ENCODE measurements at regions not wholly inside any gene's neighbourhood (a gene's known extent, or its start where the extent isn't known, plus 50 kb on each side); places are given as distances from the start of the nearest gene placed in this dataset.

DNA sequence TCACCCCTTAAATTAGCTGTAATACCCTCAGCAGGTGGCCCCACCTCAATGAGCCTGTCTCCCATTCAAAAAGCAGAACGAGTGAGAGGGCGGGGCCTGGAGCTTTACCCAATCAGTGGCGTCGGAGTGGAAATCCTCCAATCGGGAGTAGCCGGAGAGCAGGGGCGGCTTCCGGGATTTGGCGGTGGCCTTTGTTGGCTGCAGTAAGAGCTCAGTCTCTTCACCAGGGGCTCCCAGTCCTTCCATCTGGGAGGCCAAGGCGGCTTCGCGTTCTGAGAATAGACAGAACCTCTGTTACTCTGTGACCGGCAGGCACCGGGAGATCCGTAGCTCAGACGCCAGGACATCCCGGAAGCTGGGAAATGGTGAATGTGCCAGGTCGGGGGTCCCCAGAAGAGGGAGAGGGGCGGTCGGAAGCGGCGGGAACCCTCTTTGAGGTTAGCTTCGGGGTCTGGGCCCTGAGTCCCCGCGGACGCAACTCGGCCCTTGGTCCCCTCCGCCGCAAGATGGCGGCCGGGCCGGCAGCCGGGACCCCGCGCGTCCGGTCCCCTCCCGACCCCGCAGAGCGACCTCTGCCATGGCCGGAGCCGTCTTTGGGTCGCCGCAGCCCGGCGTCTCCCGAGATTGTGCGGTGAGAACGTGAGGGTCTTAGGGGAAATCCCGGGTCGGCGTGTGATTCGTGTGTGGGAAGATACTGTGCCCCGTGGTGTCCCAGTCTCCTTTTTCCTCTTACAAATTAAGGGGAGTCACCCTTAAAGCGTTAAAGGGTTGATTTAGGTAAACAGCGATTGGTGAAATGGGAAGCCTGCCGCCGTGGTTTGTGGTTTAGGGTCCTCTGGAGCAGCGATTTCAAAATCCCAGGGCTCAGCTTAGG, 160.3 kb upstream of the ZNF267 start:
- H3K79me2 ChIP-seq (ENCODE audit: control insufficient read depth in 1 of 2, insufficient read depth in 2 of 2, low read length in 2 of 2): peaks cover 8 to 35% of the 10 kb centered on the region in 2 experiments
- DNase-seq (ENCODE audit: low read depth in 1 of 2, low spot score in 2 of 2): peak; percentile 88 to 93
- no peaks in the 10 kb centered on the region for H3K27me3 ChIP-seq (replicated peaks in 1 of 4; ENCODE audit: control insufficient read depth in 3 of 4, extremely low read depth in 1 of 4, insufficient read depth in 3 of 4, low read length in 3 of 4)
- H2BK120ac ChIP-seq (replicated peaks; ENCODE audit: low read depth, low read length): no peak overlapping the region
- peak overlapping the region; percentile 77 to 95 (median 92) for H3K4me3 ChIP-seq (ENCODE audit: extremely low read depth in 1 of 4, insufficient read depth in 2 of 4, low read depth in 3 of 4, low read length in 4 of 4)
- peak overlapping the region; percentile 94 for H3K27ac ChIP-seq (ENCODE audit: low read depth, low read length)
- H4K8ac ChIP-seq (ENCODE audit: extremely low read depth, insufficient read depth, low read length): peak overlapping the region; percentile 95; the same call in 1 of the 2 replicates
- H3K4me1 ChIP-seq (replicated peaks in 1 of 4; ENCODE audit: control insufficient read depth in 3 of 4, insufficient read depth in 4 of 4, low read length in 3 of 4): peaks cover 4 to 14% (median 5%) of the 10 kb centered on the region in 4 experiments; a peak in 6 of 7 replicates
- peak overlapping the region; percentile 85 for H2BK5ac ChIP-seq (ENCODE audit: low read depth, low read length)
- peak overlapping the region; percentile 57 for H2AFZ ChIP-seq (ENCODE audit: low read length)
- no peak overlapping the region for H2AK5ac ChIP-seq (ENCODE audit: low read depth, low read length)
- H2BK20ac ChIP-seq (ENCODE audit: low read length): no peak overlapping the region
- H3K56ac ChIP-seq (replicated peaks; ENCODE audit: insufficient read length, low read depth, low read length): no peak overlapping the region
- H3K18ac ChIP-seq (ENCODE audit: extremely low read depth, low read length): peak overlapping the region; percentile 83
- no peaks in the 10 kb centered on the region for H3K9me3 ChIP-seq (ENCODE audit: insufficient read depth in 2 of 2, low read depth in 1 of 2, low read length in 1 of 2)
- peaks cover 6% of the 10 kb centered on the region for H3K79me1 ChIP-seq (ENCODE audit: low read depth, low read length)
- peak overlapping the region; percentile 91 to 98 (median 92) for H3K9ac ChIP-seq (replicated peaks in 1 of 4; ENCODE audit: extremely low read depth in 1 of 4, low read depth in 3 of 4, low read length in 3 of 4)
- no peak overlapping the region for H3K14ac ChIP-seq (ENCODE audit: insufficient read length)
- H2BK15ac ChIP-seq (ENCODE audit: low read length): no peak overlapping the region
- peak overlapping the region; percentile 37 for H4K5ac ChIP-seq (ENCODE audit: insufficient read length, low read depth, low read length)
- FAIRE-seq: no peak
- H3K4me2 ChIP-seq (ENCODE audit: insufficient read depth in 1 of 2, low read depth in 2 of 2, low read length in 2 of 2): peak overlapping the region; percentile 71 to 79
- WGBS, 2 experiments (ENCODE audit: extremely low coverage in 1 of 2, insufficient coverage in 1 of 2, insufficient read length in 1 of 2, insufficient replicate concordance in 2 of 2, low coverage in 1 of 2, low lambda C conversion rate in 2 of 2, missing lambda C conversion rate in 1 of 2): 1% methylated on average over 53 of the region's 59 CpGs; no CpG with 5 or more reads in 1 of the 2 experiments
- peak overlapping the region; percentile 41 for H4K91ac ChIP-seq (replicated peaks; ENCODE audit: insufficient read length, low read length)
- no peak overlapping the region for H3K23ac ChIP-seq (ENCODE audit: insufficient read length)
- POLR2A ChIA-PET (ENCODE audit: partially characterized antibody): interaction anchor here (0.8 to 4.7 kb wide), 23 partner anchors 9 to 683 kb away, joined by 3 to 43 read pairs (median 6); partner anchors contain the start of genes AHSP, ARMC5, RUSF1 and SLC5A2
- peaks cover 1 to 17% (median 12%) of the 10 kb centered on the region in 4 experiments; a peak in 6 of 8 replicates for H3K36me3 ChIP-seq (ENCODE audit: control insufficient read depth in 2 of 4, insufficient read depth in 4 of 4, low read length in 3 of 4)
- H4K20me1 ChIP-seq (replicated peaks in 1 of 2; ENCODE audit: control insufficient read depth in 1 of 2, insufficient read depth in 2 of 2, low read length in 2 of 2): peaks cover 3 to 7% of the 10 kb centered on the region in 2 experiments
- H3K4ac ChIP-seq (replicated peaks; ENCODE audit: insufficient read length, low read depth, low read length): no peak overlapping the region
- H3K23me2 ChIP-seq (ENCODE audit: low read depth, low read length): 0 out of 2 replicates have a peak, but pooled peaks cover 2% of the 10 kb centered on the region
- CTCF ChIA-PET (ENCODE audit: partially characterized antibody): interaction anchor here (0.7 to 3.7 kb wide), 12 partner anchors 8 to 710 kb away, joined by 3 to 29 read pairs (median 3); no protein-coding TSS in a partner anchor
- no peak overlapping the region for H2BK12ac ChIP-seq (ENCODE audit: low read depth, low read length)
- TF ChIP-seq SP1 (IDR thresholded peaks at IDR 0.05; ENCODE audit: low read depth, low read length): peak; percentile 90
- no peak for TF ChIP-seq EZH2 (IDR thresholded peaks at IDR 0.05; ENCODE audit: low read depth, low read length, severe bottlenecking)
- TF ChIP-seq TAF1 (IDR thresholded peaks at IDR 0.05; ENCODE audit: low read depth, low read length): peak; percentile 98
- no peak for TF ChIP-seq CEBPB (IDR thresholded peaks at IDR 0.05; ENCODE audit: low read depth, low read length)
- TF ChIP-seq TEAD4 (IDR thresholded peaks at IDR 0.05; ENCODE audit: low read depth, low read length): no peak
- TF ChIP-seq RAD21 (IDR thresholded peaks at IDR 0.05 in 1 of 2, conservative IDR thresholded peaks at IDR 0.05 in 1 of 2; ENCODE audit: low read depth in 2 of 2, low read length in 2 of 2): no peak
- TF ChIP-seq YY1 (IDR thresholded peaks at IDR 0.05; ENCODE audit: low read depth, low read length): peak; percentile 92
- no peak for TF ChIP-seq BCL11A (IDR thresholded peaks at IDR 0.05; ENCODE audit: low read depth in 2 of 2, low read length in 2 of 2)
- peak; percentile 96 for TF ChIP-seq TBP (IDR thresholded peaks at IDR 0.05; ENCODE audit: low read depth, low read length)
- TF ChIP-seq ZNF274 (IDR thresholded peaks at IDR 0.05; ENCODE audit: borderline replicate concordance, extremely low read depth, low read length): no peak
- TF ChIP-seq SIN3A (conservative IDR thresholded peaks at IDR 0.05 in 1 of 2, IDR thresholded peaks at IDR 0.05 in 1 of 2; ENCODE audit: low read depth in 1 of 2, low read length in 2 of 2): peak in 1 of 2 experiments; percentile 72; a peak in 2 of 4 replicates
- TF ChIP-seq CREB1 (IDR thresholded peaks at IDR 0.05): no peak
